NOMO-1 (cell line): ENCODE measurements at regions not wholly inside any gene's neighbourhood (a gene's known extent, or its start where the extent isn't known, plus 50 kb on each side); places are given as distances from the start of the nearest gene placed in this dataset.

ENCODE experiments used
- DNase-seq, 2 experiments: peaks; one replicate each; lab custom pipeline; 2025; ENCODE audit not compliant: unreplicated experiment in 2 of 2; lab: John Stamatoyannopoulos, UW

- no peak for DNase-seq
These were observed 212.0 kb downstream of the CSNK2A3 start for GRCh38 chr11:11141065-11141464.

- no peak for DNase-seq
These were observed 212.5 kb downstream of the CSNK2A3 start for GRCh38 chr11:11140510-11140909.

GRCh38 chr11:11137339-11137738 lies 215.7 kb downstream of the CSNK2A3 start:
- no peak for DNase-seq

GRCh38 chr11:11135820-11136476 lies 217.1 kb downstream of the CSNK2A3 start:
- no peak for DNase-seq

- no peak for DNase-seq
These were observed 223.9 kb downstream of the CSNK2A3 start for GRCh38 chr11:11129118-11129517.

- DNase-seq: peak; percentile 16 to 79
These were observed 227.4 kb downstream of the CSNK2A3 start for GRCh38 chr11:11125618-11126017.

GRCh38 chr11:11122749-11123148 lies 230.3 kb downstream of the CSNK2A3 start:
- no peak for DNase-seq

GRCh38 chr11:11119917-11120316 lies 233.1 kb downstream of the CSNK2A3 start:
- DNase-seq: no peak

- DNase-seq: no peak
These were observed 235.3 kb downstream of the CSNK2A3 start for GRCh38 chr11:11117730-11118129.

GRCh38 chr11:11115475-11115874 lies 237.6 kb downstream of the CSNK2A3 start:
- no peak for DNase-seq

- peak in 1 of 2 experiments; percentile 0 for DNase-seq
These were observed 239.4 kb downstream of the CSNK2A3 start for GRCh38 chr11:11113626-11114025.

GRCh38 chr11:11108026-11108425 lies 245.0 kb downstream of the CSNK2A3 start:
- DNase-seq: no peak

GRCh38 chr11:11107076-11107723 lies 245.8 kb downstream of the CSNK2A3 start:
- no peak for DNase-seq

- no peak for DNase-seq
These were observed 247.5 kb upstream of the ZBED5 start for GRCh38 chr11:11105361-11105760.

GRCh38 chr11:11095831-11096723 lies 238.2 kb upstream of the ZBED5 start:
- DNase-seq: no peak

- DNase-seq: no peak
These were observed 232.6 kb upstream of the ZBED5 start for GRCh38 chr11:11090495-11090894.

- DNase-seq: no peak
These were observed 232.0 kb upstream of the ZBED5 start for GRCh38 chr11:11089805-11090204.

- DNase-seq: no peak
These were observed 229.1 kb upstream of the ZBED5 start for GRCh38 chr11:11086979-11087378.

GRCh38 chr11:11085580-11085979 lies 227.7 kb upstream of the ZBED5 start:
- no peak for DNase-seq

GRCh38 chr11:11084337-11084736 lies 226.5 kb upstream of the ZBED5 start:
- no peak for DNase-seq

GRCh38 chr11:11083441-11083840 lies 225.6 kb upstream of the ZBED5 start:
- no peak for DNase-seq

GRCh38 chr11:11082646-11083045 lies 224.8 kb upstream of the ZBED5 start:
- DNase-seq: no peak
